HepG2 (cell line): ENCODE measurements at regions not wholly inside any gene's neighbourhood (a gene's known extent, or its start where the extent isn't known, plus 50 kb on each side); places are given as distances from the start of the nearest gene placed in this dataset.

ENCODE experiments used
- ATAC-seq: fragments of 200-7000 bp; cut with Tn5 transposase; 3 replicates; pipeline ENCODE4 v1.9.1; 2020; ENCODE audit warnings: mild to moderate bottlenecking, moderate library complexity
- BruUV-seq: library from RNA; stranded (reverse); fragments of 400-500 nt; replicated peaks from 2 replicates; lab custom pipeline; 2021; lab: Mats Ljungman, UMichigan
- CTCF ChIA-PET: fragments of 300-600 bp; formaldehyde crosslinking; extraction: SDS; loops from one replicate; lab custom pipeline; 2021; ENCODE audit warnings: low total read pairs, inconsistent platforms, low intra/inter-chr PET ratio; lab: Yijun Ruan, JAX
- POLR2A ChIA-PET: fragments of 350-600 bp; sonication (Branson Sonifier 250); formaldehyde crosslinking; loops from one replicate; lab custom pipeline; 2020; ENCODE audit warnings: antibody characterized with exemption, inconsistent platforms; lab: Yijun Ruan, JAX
- DNase-seq: peaks from one replicate; pipeline ENCODE4 v3.0.0-alpha.2; 2015; ENCODE audit warnings: low spot score
- FAIRE-seq: peaks from 3 replicates; lab custom pipeline; 2011; peaks lifted over from hg19 to GRCh38; lab: Jason Lieb, UNC
- H2AFZ ChIP-seq: one replicate; pipeline ENCODE4 v1.6.1; 2011; ENCODE audit warnings: low read length, inconsistent platforms
- H3K27ac ChIP-seq: fragments of 300-600 bp; 3 replicates; pipeline ENCODE4 v1.8.0; 2011; ENCODE audit warnings: mixed run types, mild to moderate bottlenecking, mixed read lengths, low read length, inconsistent platforms; ENCODE audit not compliant: insufficient read depth; ENCODE audit errors: extremely low read length
- H3K27me3 ChIP-seq, 2 experiments: fragments of 200-600 bp in 1 of 2; 2 replicates in 1 of 2; 3 replicates in 1 of 2; pipeline versions ENCODE4 v1.6.0 to v1.8.0; 2011; ENCODE audit warnings: low read length in 2 of 2, mild to moderate bottlenecking in 2 of 2, moderate library complexity in 2 of 2, inconsistent platforms in 1 of 2; ENCODE audit not compliant: insufficient read depth in 2 of 2, control insufficient read depth in 1 of 2
- H3K36me3 ChIP-seq, 2 experiments: fragments of 200-600 bp in 1 of 2; replicated peaks in 1 of 2; 2 replicates in 1 of 2; 3 replicates in 1 of 2; pipeline versions ENCODE4 v1.5.1 to v1.8.0; 2011; ENCODE audit warnings: low read length in 2 of 2, inconsistent platforms in 1 of 2; ENCODE audit not compliant: insufficient read depth in 2 of 2, control insufficient read depth in 1 of 2
- H3K4me1 ChIP-seq: 2 replicates; pipeline ENCODE4 v1.5.1; 2012; ENCODE audit warnings: low read length, inconsistent platforms; ENCODE audit not compliant: insufficient read depth
- H3K4me2 ChIP-seq: 2 replicates; pipeline ENCODE4 v1.6.0; 2011; ENCODE audit warnings: low read depth, low read length, inconsistent platforms
- H3K4me3 ChIP-seq, 3 experiments: fragments of 200-600 bp in 1 of 3; sonication (generic), shearing (Covaris generic) in 1 of 3; replicated peaks in 1 of 3; 2 replicates each; pipeline ENCODE4 v1.5.1; 2011 to 2016; ENCODE audit warnings: low read length in 3 of 3, inconsistent platforms in 2 of 3, low read depth in 2 of 3, mild to moderate bottlenecking in 2 of 3, control low read depth in 1 of 3, mixed read lengths in 1 of 3; ENCODE audit not compliant: insufficient read depth in 1 of 3
- H3K79me2 ChIP-seq: one replicate; pipeline ENCODE4 v1.6.1; 2011; ENCODE audit warnings: low read length, inconsistent platforms; ENCODE audit not compliant: insufficient read depth
- H3K9ac ChIP-seq: 2 replicates; pipeline ENCODE4 v1.6.0; 2011; ENCODE audit warnings: mild to moderate bottlenecking, low read depth, low read length, inconsistent platforms; ENCODE audit not compliant: insufficient read depth
- H3K9me3 ChIP-seq: 2 replicates; pipeline ENCODE4 v1.5.1; 2012; ENCODE audit warnings: mild to moderate bottlenecking, low read length
- H4K20me1 ChIP-seq: 2 replicates; pipeline ENCODE4 v1.6.0; 2011; ENCODE audit warnings: inconsistent platforms, mild to moderate bottlenecking, low read length, moderate library complexity; ENCODE audit not compliant: insufficient read depth
- ATAD3A ChIP-seq: sonication (generic); formaldehyde crosslinking; IDR thresholded peaks from 2 replicates; pipeline ENCODE4 v1.4.0; 2020; ENCODE audit warnings: missing genetic modification reagents
- CHCHD3 ChIP-seq: sonication (generic); formaldehyde crosslinking; IDR thresholded peaks from 2 replicates; pipeline ENCODE4 v1.8.0; 2022; ENCODE audit warnings: mild to moderate bottlenecking, missing genetic modification reagents, moderate library complexity
- HDAC2 ChIP-seq: sonication (generic); formaldehyde crosslinking; IDR thresholded peaks from 2 replicates; pipeline ENCODE4 v1.4.0; 2020; ENCODE audit warnings: missing genetic modification reagents
- PAWR ChIP-seq: sonication (generic); formaldehyde crosslinking; IDR thresholded peaks from 2 replicates; pipeline ENCODE4 v1.4.0; 2020; ENCODE audit warnings: missing genetic modification reagents, mild to moderate bottlenecking, borderline replicate concordance
- PLRG1 ChIP-seq: fragments of 450-650 bp; conservative IDR thresholded peaks from 2 replicates; pipeline ENCODE4 v1.6.1; 2016
- PRPF4 ChIP-seq: fragments of 200-400 bp; formaldehyde crosslinking; IDR thresholded peaks from 2 replicates; pipeline ENCODE4 v1.6.1; 2016; ENCODE audit warnings: low read length, low read depth; ENCODE audit not compliant: poor library complexity, severe bottlenecking
- SALL2 ChIP-seq: sonication (generic); formaldehyde crosslinking; IDR thresholded peaks from 2 replicates; pipeline ENCODE4 v1.8.1; 2023; ENCODE audit warnings: mild to moderate bottlenecking, missing genetic modification reagents, inconsistent platforms
- SRSF4 ChIP-seq: fragments of 200-400 bp; formaldehyde crosslinking; IDR thresholded peaks from one replicate; pipeline ENCODE4 v1.6.1; 2018; ENCODE audit warnings: mild to moderate bottlenecking, low read depth, low read length, moderate library complexity; ENCODE audit not compliant: poor library complexity, severe bottlenecking
- TBL1XR1 ChIP-seq: fragments of 150-350 bp; IDR thresholded peaks from 2 replicates; pipeline ENCODE4 v1.6.1; 2014; ENCODE audit warnings: borderline replicate concordance, low read length; ENCODE audit not compliant: partially characterized antibody
- ZNF367 ChIP-seq: sonication (generic); formaldehyde crosslinking; IDR thresholded peaks from 2 replicates; pipeline ENCODE4 v1.4.0; 2020; ENCODE audit warnings: missing genetic modification reagents, borderline replicate concordance
- ZNF382 ChIP-seq: sonication (generic); formaldehyde crosslinking; IDR thresholded peaks from 2 replicates; pipeline ENCODE4 v1.5.0; 2020; ENCODE audit warnings: missing genetic modification reagents, mild to moderate bottlenecking, borderline replicate concordance
- WGBS: methylation state at CpG from one replicate; pipeline ENCODE4 v1.1.6; 2017; ENCODE audit warnings: low lambda C conversion rate; 5-methylcytosine and 5-hydroxymethylcytosine counted together
- in situ Hi-C: cut with HindIII; loops from 2 replicates; pipeline ENCODE4 v1.10.0; 2017; ENCODE audit warnings: low pct_unique_long_range_greater_than_20kb; ENCODE audit not compliant: extremely low pct_ligation_motif_present
- intact Hi-C: fragments of 100-400 bp; cut with micrococcal nuclease; formaldehyde crosslinking; loops from one replicate; pipeline ENCODE4 v1.10.0; 2022; ENCODE audit not compliant: unreplicated experiment
- TF ChIP-seq, protein P1 (sequence below): sonication (generic); formaldehyde crosslinking; IDR thresholded peaks from 2 replicates; pipeline ENCODE4 v1.8.0; 2022; ENCODE audit warnings: mild to moderate bottlenecking, missing genetic modification reagents
- TF ChIP-seq, protein P2 (sequence below): sonication (generic); formaldehyde crosslinking; IDR thresholded peaks from 2 replicates; pipeline ENCODE4 v1.5.1; 2020; ENCODE audit warnings: mild to moderate bottlenecking, missing genetic modification reagents, moderate library complexity
- TF ChIP-seq, protein P3 (sequence below): sonication (generic); formaldehyde crosslinking; IDR thresholded peaks from 2 replicates; pipeline ENCODE4 v1.8.0; 2023; ENCODE audit warnings: mild to moderate bottlenecking, missing genetic modification reagents

DNA sequence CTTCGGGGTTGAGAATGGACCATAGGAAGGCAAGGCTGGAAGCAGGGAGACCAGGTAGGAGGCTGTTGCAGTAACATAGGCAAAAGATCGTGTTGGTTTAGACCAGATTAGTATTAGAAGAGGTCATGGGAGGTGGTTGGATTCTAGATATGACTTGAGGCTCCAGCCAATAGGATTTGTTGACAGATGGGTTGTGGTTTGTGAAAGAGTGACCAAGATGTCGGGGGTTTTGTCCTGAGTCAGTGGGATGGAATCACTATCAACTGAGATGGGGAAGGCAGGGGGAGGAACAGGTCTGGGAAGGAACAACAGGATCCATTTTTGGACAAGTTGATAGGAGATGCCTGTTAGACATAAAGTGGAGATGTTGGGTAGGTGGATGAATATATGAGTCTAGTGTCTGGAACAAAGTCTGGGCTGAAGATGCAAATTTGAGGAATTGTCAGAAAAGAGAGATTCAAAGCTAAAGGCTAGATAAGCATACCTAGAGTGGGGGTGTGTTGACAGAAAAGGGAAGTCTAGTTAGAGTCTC is 95.5 kb upstream of the NPHP3 start:
- H4K20me1 ChIP-seq: no peaks in the 10 kb centered on the region
- intact Hi-C loops (no loop called here), in situ Hi-C loops (loop anchor here (25.0 kb wide), 1 partner anchor 95 kb away; no protein-coding TSS in a partner anchor)
- H3K36me3 ChIP-seq: no peaks in the 10 kb centered on the region
- no TSS peak for BruUV-seq
- no peak overlapping the region for H3K9ac ChIP-seq
- FAIRE-seq (no peak), ATAC-seq (no peak), DNase-seq (no peak)
- no peaks in the 10 kb centered on the region for H3K9me3 ChIP-seq
- ChIA-PET POLR2A (no interaction called here), CTCF (no interaction called here)
- no peaks in the 10 kb centered on the region for H3K4me1 ChIP-seq
- H3K27ac ChIP-seq: no peak overlapping the region
- H3K4me3 ChIP-seq: no peak overlapping the region
- H3K79me2 ChIP-seq: no peaks in the 10 kb centered on the region
- H3K4me2 ChIP-seq: no peak overlapping the region
- no peak overlapping the region for H2AFZ ChIP-seq
- H3K27me3 ChIP-seq: no peaks in the 10 kb centered on the region
- TF ChIP-seq CHCHD3 (CRISPR knock-in tag): no peak
- no peak for TF ChIP-seq HDAC2 (CRISPR knock-in tag)
- no peak for TF ChIP-seq ZNF367 (CRISPR knock-in tag)
- TF ChIP-seq, protein P1, sequence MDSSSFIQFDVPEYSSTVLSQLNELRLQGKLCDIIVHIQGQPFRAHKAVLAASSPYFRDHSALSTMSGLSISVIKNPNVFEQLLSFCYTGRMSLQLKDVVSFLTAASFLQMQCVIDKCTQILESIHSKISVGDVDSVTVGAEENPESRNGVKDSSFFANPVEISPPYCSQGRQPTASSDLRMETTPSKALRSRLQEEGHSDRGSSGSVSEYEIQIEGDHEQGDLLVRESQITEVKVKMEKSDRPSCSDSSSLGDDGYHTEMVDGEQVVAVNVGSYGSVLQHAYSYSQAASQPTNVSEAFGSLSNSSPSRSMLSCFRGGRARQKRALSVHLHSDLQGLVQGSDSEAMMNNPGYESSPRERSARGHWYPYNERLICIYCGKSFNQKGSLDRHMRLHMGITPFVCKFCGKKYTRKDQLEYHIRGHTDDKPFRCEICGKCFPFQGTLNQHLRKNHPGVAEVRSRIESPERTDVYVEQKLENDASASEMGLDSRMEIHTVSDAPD (CRISPR knock-in tag): no peak
- TF ChIP-seq PLRG1: no peak
- no peak for TF ChIP-seq SALL2 (CRISPR knock-in tag)
- 1% methylated on average over 3 of the region's 3 CpGs for WGBS

DNA sequence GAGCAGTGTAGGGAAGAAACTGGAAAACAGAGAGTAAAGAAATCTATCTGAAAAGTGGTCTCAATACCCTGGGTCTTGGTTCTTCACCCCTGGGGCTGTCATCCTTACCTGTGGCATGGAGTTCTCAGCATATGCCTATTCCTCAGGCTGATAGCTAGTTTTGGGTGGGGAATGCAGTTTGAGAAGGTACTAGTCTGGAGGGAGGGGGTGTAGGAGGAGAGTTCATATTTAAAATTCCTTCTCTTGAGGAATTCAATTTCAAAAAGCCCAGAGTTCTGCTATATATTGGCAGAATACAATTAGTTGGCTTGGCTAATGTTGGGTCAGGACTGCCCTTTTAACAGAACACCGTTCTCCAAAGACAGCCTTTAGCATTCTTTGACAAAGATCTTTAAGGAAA is 82.9 kb upstream of the NPHP3 start:
- BruUV-seq: no TSS peak
- Histone ChIP-seq H2AFZ (no peak overlapping the region), H3K9ac (no peak overlapping the region), H3K27ac (no peak overlapping the region), H3K4me1 (no peaks in the 10 kb centered on the region), H3K27me3 (no peaks in the 10 kb centered on the region), H4K20me1 (no peaks in the 10 kb centered on the region), H3K4me3 (no peak overlapping the region), H3K79me2 (no peaks in the 10 kb centered on the region), H3K9me3 (no peaks in the 10 kb centered on the region), H3K4me2 (no peak overlapping the region), H3K36me3 (no peaks in the 10 kb centered on the region)
- DNase-seq: no peak
- 5% methylated on average over 1 of the region's 1 CpG for WGBS
- intact Hi-C loops: no loop called here
- ChIA-PET CTCF (no interaction called here), POLR2A (no interaction called here)
- ATAC-seq: no peak
- FAIRE-seq: no peak
- in situ Hi-C loops: loop anchor here (25.0 kb wide), 1 partner anchor 107 kb away; no protein-coding TSS in a partner anchor
- TF ChIP-seq PRPF4: no peak
- TF ChIP-seq, protein P2, sequence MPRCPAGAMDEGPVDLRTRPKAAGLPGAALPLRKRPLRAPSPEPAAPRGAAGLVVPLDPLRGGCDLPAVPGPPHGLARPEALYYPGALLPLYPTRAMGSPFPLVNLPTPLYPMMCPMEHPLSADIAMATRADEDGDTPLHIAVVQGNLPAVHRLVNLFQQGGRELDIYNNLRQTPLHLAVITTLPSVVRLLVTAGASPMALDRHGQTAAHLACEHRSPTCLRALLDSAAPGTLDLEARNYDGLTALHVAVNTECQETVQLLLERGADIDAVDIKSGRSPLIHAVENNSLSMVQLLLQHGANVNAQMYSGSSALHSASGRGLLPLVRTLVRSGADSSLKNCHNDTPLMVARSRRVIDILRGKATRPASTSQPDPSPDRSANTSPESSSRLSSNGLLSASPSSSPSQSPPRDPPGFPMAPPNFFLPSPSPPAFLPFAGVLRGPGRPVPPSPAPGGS: no peak
- TF ChIP-seq ZNF382 (CRISPR knock-in tag): no peak
- no peak for TF ChIP-seq ATAD3A (CRISPR knock-in tag)
- no peak for TF ChIP-seq PAWR (CRISPR knock-in tag)
- no peak for TF ChIP-seq SRSF4
- TF ChIP-seq, protein P3, sequence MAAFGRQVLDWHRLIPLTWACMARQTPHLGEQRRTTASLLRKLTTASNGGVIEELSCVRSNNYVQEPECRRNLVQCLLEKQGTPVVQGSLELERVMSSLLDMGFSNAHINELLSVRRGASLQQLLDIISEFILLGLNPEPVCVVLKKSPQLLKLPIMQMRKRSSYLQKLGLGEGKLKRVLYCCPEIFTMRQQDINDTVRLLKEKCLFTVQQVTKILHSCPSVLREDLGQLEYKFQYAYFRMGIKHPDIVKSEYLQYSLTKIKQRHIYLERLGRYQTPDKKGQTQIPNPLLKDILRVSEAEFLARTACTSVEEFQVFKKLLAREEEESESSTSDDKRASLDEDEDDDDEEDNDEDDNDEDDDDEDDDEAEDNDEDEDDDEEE (CRISPR knock-in tag): no peak
- TF ChIP-seq TBL1XR1: no peak
